OCI-LY1 (cell line): ENCODE measurements at regions not wholly inside any gene's neighbourhood (a gene's known extent, or its start where the extent isn't known, plus 50 kb on each side); places are given as distances from the start of the nearest gene placed in this dataset.
"Not testable (repeated sequence)": the region's sequence is repeated elsewhere in the genome, so short reads cannot be mapped to it uniquely, and the experiment has no call there.

Experiments
- H2AFZ ChIP-seq: fragments of 200-600 bp; sonication (generic), shearing (Covaris generic); 2 replicates; pipeline ENCODE4 v1.6.0; 2014; ENCODE audit warnings: antibody characterized with exemption, mild to moderate bottlenecking, low read length
- H3F3A ChIP-seq: fragments of 200-600 bp; sonication (generic), shearing (Covaris generic); 2 replicates; pipeline ENCODE4 v1.6.0; 2014; ENCODE audit warnings: mild to moderate bottlenecking, antibody characterized with exemption, low read length, moderate library complexity; ENCODE audit not compliant: insufficient read depth
- H3K27ac ChIP-seq: fragments of 200-600 bp; sonication (generic); 2 replicates; pipeline ENCODE4 v1.5.1; 2014; ENCODE audit warnings: low read length, mixed run types, mild to moderate bottlenecking, low read depth; ENCODE audit not compliant: poor library complexity, severe bottlenecking
- H3K27me3 ChIP-seq: fragments of 200-600 bp; sonication (generic); 2 replicates; pipeline ENCODE4 v1.6.0; 2014; ENCODE audit warnings: antibody characterized with exemption, mild to moderate bottlenecking, low read length, moderate library complexity; ENCODE audit not compliant: insufficient read depth
- H3K36me3 ChIP-seq: fragments of 200-600 bp; sonication (generic); 2 replicates; pipeline ENCODE4 v1.6.1; 2014; ENCODE audit warnings: mild to moderate bottlenecking, antibody characterized with exemption, low read length, moderate library complexity, mixed read lengths; ENCODE audit not compliant: insufficient read depth
- H3K4me1 ChIP-seq: fragments of 200-600 bp; sonication (generic); 2 replicates; pipeline ENCODE4 v1.5.1; 2014; ENCODE audit warnings: mild to moderate bottlenecking, low read length, moderate library complexity; ENCODE audit not compliant: insufficient read depth, severe bottlenecking
- H3K4me2 ChIP-seq: fragments of 200-600 bp; sonication (generic), shearing (Covaris generic); 2 replicates; pipeline ENCODE4 v1.6.1; 2014; ENCODE audit warnings: low read length
- H3K4me3 ChIP-seq: fragments of 200-600 bp; sonication (generic); 2 replicates; pipeline ENCODE4 v1.5.1; 2014; ENCODE audit warnings: low read length, low read depth, mild to moderate bottlenecking, mixed read lengths; ENCODE audit not compliant: poor library complexity, severe bottlenecking
- H3K79me2 ChIP-seq: fragments of 200-600 bp; shearing (Covaris generic); 2 replicates; pipeline ENCODE4 v1.6.1; 2016; ENCODE audit warnings: mixed run types, low read length, mixed read lengths; ENCODE audit not compliant: insufficient read depth
- H3K9ac ChIP-seq: fragments of 200-600 bp; sonication (generic), shearing (Covaris generic); 2 replicates; pipeline ENCODE4 v1.6.1; 2014; ENCODE audit warnings: mild to moderate bottlenecking, low read length, mixed read lengths
- H3K9me2 ChIP-seq: fragments of 200-600 bp; sonication (generic), shearing (Covaris generic); 2 replicates; pipeline ENCODE4 v1.6.1; 2014; ENCODE audit warnings: low read depth, mild to moderate bottlenecking, low read length, mixed read lengths
- H3K9me3 ChIP-seq: fragments of 200-600 bp; shearing (Covaris generic); 2 replicates; pipeline ENCODE4 v1.6.1; 2014; ENCODE audit warnings: low read length, mixed read lengths
- H4K20me1 ChIP-seq: fragments of 200-600 bp; sonication (generic), shearing (Covaris generic); 2 replicates; pipeline ENCODE4 v1.6.0; 2016; ENCODE audit warnings: mild to moderate bottlenecking, low read length; ENCODE audit not compliant: insufficient read depth
- EZH2 ChIP-seq: fragments of 200-600 bp; sonication (generic), shearing (Covaris generic); IDR thresholded peaks from 2 replicates; pipeline ENCODE4 v1.8.0; 2017; ENCODE audit warnings: borderline replicate concordance, mixed run types, mild to moderate bottlenecking, antibody characterized with exemption, low read length, moderate library complexity, mixed read lengths
- TF ChIP-seq, protein P1 (sequence below): fragments of 200-600 bp; sonication (generic), shearing (Covaris generic); IDR thresholded peaks from 2 replicates; pipeline ENCODE4 v1.5.1; 2017; ENCODE audit warnings: mild to moderate bottlenecking, antibody characterized with exemption, low read length, moderate library complexity, mixed read lengths

DNA sequence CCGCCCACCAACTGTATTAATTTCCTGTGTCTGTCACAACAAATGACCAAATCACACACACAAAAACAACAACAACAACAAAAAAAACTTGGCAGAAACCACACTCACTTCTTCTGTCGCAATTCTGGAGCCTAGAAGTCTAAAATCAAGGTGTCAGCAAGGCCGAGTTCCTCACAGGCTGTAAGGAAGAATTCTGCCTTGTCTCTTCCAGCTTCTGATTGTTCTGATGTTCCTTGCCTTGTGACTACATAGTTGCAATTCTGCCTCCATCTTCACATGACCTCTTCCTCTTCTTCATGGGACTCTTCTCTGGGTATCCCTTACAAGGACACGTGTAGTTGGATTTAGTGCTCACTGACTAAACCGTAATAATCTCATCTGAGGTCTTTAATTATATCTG lies 61.4 kb downstream of the IL12A start:
- TF ChIP-seq, protein P1, sequence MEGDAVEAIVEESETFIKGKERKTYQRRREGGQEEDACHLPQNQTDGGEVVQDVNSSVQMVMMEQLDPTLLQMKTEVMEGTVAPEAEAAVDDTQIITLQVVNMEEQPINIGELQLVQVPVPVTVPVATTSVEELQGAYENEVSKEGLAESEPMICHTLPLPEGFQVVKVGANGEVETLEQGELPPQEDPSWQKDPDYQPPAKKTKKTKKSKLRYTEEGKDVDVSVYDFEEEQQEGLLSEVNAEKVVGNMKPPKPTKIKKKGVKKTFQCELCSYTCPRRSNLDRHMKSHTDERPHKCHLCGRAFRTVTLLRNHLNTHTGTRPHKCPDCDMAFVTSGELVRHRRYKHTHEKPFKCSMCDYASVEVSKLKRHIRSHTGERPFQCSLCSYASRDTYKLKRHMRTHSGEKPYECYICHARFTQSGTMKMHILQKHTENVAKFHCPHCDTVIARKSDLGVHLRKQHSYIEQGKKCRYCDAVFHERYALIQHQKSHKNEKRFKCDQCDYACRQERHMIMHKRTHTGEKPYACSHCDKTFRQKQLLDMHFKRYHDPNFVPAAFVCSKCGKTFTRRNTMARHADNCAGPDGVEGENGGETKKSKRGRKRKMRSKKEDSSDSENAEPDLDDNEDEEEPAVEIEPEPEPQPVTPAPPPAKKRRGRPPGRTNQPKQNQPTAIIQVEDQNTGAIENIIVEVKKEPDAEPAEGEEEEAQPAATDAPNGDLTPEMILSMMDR: no peak
- TF ChIP-seq EZH2: no peak
- no peaks in the 10 kb centered on the region for H3K9me3 ChIP-seq
- no peak overlapping the region for H3K9ac ChIP-seq
- H3K36me3 ChIP-seq: no peaks in the 10 kb centered on the region
- no peak overlapping the region for H3K27ac ChIP-seq
- H3K27me3 ChIP-seq: no peaks in the 10 kb centered on the region; the same call in 1 of the 2 replicates
- H3K9me2 ChIP-seq: no peaks in the 10 kb centered on the region
- no peak overlapping the region for H2AFZ ChIP-seq
- H4K20me1 ChIP-seq: no peaks in the 10 kb centered on the region
- no peaks in the 10 kb centered on the region for H3K4me1 ChIP-seq
- no peak overlapping the region for H3K4me3 ChIP-seq
- no peaks in the 10 kb centered on the region for H3F3A ChIP-seq
- H3K4me2 ChIP-seq: no peak overlapping the region
- no peaks in the 10 kb centered on the region for H3K79me2 ChIP-seq

DNA sequence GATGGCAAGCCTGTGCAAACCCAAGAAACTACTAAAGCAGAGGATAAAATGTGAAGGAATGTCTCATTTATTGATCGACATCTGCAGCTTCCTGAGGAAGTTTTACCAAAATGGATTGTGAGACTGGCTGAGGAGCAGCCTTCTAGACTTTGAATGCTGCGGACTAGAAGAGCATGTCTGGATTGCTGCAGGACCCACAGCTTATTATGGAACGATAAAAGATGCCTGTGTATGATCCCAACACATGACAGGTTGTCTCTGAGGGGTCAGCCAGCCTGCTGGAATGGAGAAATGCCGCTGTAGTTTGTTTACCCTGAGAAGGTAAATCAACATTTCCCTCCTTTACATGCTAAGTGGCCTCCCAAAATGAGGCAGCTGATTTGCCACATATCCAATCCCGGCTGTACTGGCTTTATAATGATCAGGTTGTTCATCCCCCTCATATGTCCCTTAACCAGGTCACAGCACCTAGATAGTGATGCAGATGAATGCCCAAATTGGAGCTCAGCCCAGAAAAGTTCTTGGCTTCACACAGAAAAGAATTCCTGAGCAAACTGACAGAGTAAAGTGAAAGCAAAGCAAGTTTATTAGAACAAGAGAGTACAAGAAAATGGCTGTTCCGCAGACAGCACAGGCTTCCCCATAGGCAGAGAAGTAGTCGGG lies 63.9 kb downstream of the IL12A start:
- H3K27ac ChIP-seq: no peak overlapping the region
- H3K27me3 ChIP-seq: no peaks in the 10 kb centered on the region; the same call in 1 of the 2 replicates
- no peaks in the 10 kb centered on the region for H3K9me2 ChIP-seq
- H3K79me2 ChIP-seq: no peaks in the 10 kb centered on the region
- no peaks in the 10 kb centered on the region for H3K9me3 ChIP-seq
- no peaks in the 10 kb centered on the region for H3F3A ChIP-seq
- H3K36me3 ChIP-seq: no peaks in the 10 kb centered on the region
- no peak overlapping the region for H3K9ac ChIP-seq
- H3K4me3 ChIP-seq: no peak overlapping the region
- H4K20me1 ChIP-seq: no peaks in the 10 kb centered on the region
- TF ChIP-seq, protein P1: no peak
- no peak for TF ChIP-seq EZH2
- no peak overlapping the region for H2AFZ ChIP-seq
- no peak overlapping the region for H3K4me2 ChIP-seq
- no peaks in the 10 kb centered on the region for H3K4me1 ChIP-seq

DNA sequence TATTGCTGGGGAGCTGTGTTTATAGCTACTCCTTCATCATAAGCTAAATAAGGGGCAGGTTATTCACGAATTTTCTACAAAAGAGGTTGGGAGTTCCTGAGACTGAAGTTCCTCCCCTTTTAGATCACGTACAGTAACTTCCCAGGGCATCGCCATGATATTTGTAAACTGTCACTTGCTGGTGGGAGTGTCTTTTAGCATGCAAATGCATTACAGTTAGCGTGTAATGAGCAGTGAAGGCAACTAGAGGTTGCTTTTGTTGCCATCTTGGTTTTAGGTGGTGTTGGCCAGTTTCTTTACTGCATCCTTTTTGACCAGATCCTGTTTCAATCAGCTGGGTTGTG lies 64.4 kb downstream of the IL12A start:
- no peaks in the 10 kb centered on the region for H3K4me1 ChIP-seq
- no peaks in the 10 kb centered on the region; the same call in 1 of the 2 replicates for H3K27me3 ChIP-seq
- no peaks in the 10 kb centered on the region for H3K9me2 ChIP-seq
- no peak for TF ChIP-seq EZH2
- TF ChIP-seq, protein P1: no peak
- H3K4me2 ChIP-seq: no peak overlapping the region
- H3K79me2 ChIP-seq: no peaks in the 10 kb centered on the region
- no peaks in the 10 kb centered on the region for H3K36me3 ChIP-seq
- no peak overlapping the region for H3K9ac ChIP-seq
- no peaks in the 10 kb centered on the region for H3K9me3 ChIP-seq
- no peak overlapping the region for H2AFZ ChIP-seq
- H3F3A ChIP-seq: no peaks in the 10 kb centered on the region
- no peak overlapping the region for H3K27ac ChIP-seq
- H3K4me3 ChIP-seq: no peak overlapping the region
- H4K20me1 ChIP-seq: no peaks in the 10 kb centered on the region

DNA sequence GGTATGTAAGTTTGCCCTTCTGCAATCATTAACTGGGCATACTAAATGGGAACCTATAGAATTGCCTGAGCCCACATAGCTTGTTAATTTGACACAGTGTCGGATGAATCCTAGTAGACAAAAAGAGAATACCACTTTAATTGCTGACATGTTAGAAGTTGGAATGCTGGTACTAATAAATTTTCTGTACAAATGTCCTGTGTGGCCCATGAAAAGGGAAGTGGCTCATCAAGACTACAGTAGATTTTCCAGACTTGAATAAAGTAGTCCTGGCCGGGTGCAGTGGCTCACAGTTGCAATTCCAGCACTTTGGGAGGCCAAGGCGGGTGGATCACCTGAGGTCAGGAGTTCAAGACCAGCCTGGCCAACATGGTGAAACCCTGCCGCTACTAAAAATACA lies 66.2 kb downstream of the IL12A start:
- H3K27me3 ChIP-seq, H3K4me1 ChIP-seq, H3F3A ChIP-seq, H3K79me2 ChIP-seq, H4K20me1 ChIP-seq, H2AFZ ChIP-seq, H3K9me2 ChIP-seq, H3K9ac ChIP-seq, H3K27ac ChIP-seq, H3K4me2 ChIP-seq, H3K36me3 ChIP-seq, H3K9me3 ChIP-seq, H3K4me3 ChIP-seq: not testable (repeated sequence)
